ENCODE measurements at regions not wholly inside any gene's neighbourhood (a gene's known extent, or its start where the extent isn't known, plus 50 kb on each side); places are given as distances from the start of the nearest gene placed in this dataset.

- TF ChIP-seq USF2 (IDR thresholded peaks at IDR 0.05; ENCODE audit: low read length): no peak
- no peak for TF ChIP-seq FOSL1 (IDR thresholded peaks at IDR 0.05; ENCODE audit: insufficient read depth, low read depth, low read length)
- TF ChIP-seq RBBP5 (IDR thresholded peaks at IDR 0.05; ENCODE audit: borderline replicate concordance, low read depth, low read length): no peak
- no peak for TF ChIP-seq SP4 (IDR thresholded peaks at IDR 0.05; ENCODE audit: low read length)
- no peak for TF ChIP-seq CBX8 (IDR thresholded peaks at IDR 0.05; ENCODE audit: borderline replicate concordance, low read depth, low read length)
- TF ChIP-seq SIN3A (conservative IDR thresholded peaks at IDR 0.05 in 1 of 2, IDR thresholded peaks at IDR 0.05 in 1 of 2; ENCODE audit: low read depth in 1 of 2, low read length in 2 of 2): no peak
- no peak for TF ChIP-seq TBP (IDR thresholded peaks at IDR 0.05; ENCODE audit: low read depth, low read length)
- no peak for TF ChIP-seq TAF1 (IDR thresholded peaks at IDR 0.05; ENCODE audit: low read depth, low read length)
These were observed 309.6 kb downstream of the UACA start (continued) for GRCh38 chr15:70453766-70454165.

All from H1 (cell line).